Panc1 (cell line): ENCODE measurements at regions not wholly inside any gene's neighbourhood (a gene's known extent, or its start where the extent isn't known, plus 50 kb on each side); places are given as distances from the start of the nearest gene placed in this dataset.

Experiments
- ATAC-seq: fragments of 200-7000 bp; cut with Tn5 transposase; 2 replicates; pipeline ENCODE4 v1.9.1; 2020; ENCODE audit warnings: mild to moderate bottlenecking, moderate library complexity
- BruUV-seq: library from RNA; stranded (reverse); fragments of 400-500 nt; replicated peaks from 2 replicates; lab custom pipeline; 2021; lab: Mats Ljungman, UMichigan
- CTCF ChIA-PET: fragments of 300-600 bp; sonication (Branson Sonifier 250); formaldehyde crosslinking; loops from one replicate; lab custom pipeline; 2022; ENCODE audit warnings: antibody characterized with exemption; lab: Charles Lee
- POLR2A ChIA-PET: fragments of 300-600 bp; sonication (Branson Sonifier 250); formaldehyde crosslinking; loops from one replicate; lab custom pipeline; 2022; ENCODE audit warnings: antibody characterized with exemption; lab: Charles Lee
- DNase-seq: peaks from one replicate; pipeline ENCODE4 v3.0.0-alpha.2; 2010; ENCODE audit warnings: low read depth, low spot score
- H3K27ac ChIP-seq: 2 replicates; pipeline ENCODE4 v1.5.1; 2011; ENCODE audit warnings: mild to moderate bottlenecking, low read length, inconsistent platforms
- H3K27me3 ChIP-seq: fragments of 200-500 bp; sonication (Bioruptor generic); 2 replicates; pipeline ENCODE4 v1.6.0; 2014; ENCODE audit warnings: low read length, inconsistent platforms; ENCODE audit not compliant: control insufficient read depth, insufficient read depth
- H3K36me3 ChIP-seq: fragments of 200-500 bp; sonication (Bioruptor generic); 2 replicates; pipeline ENCODE4 v1.5.1; 2014; ENCODE audit warnings: inconsistent platforms, mild to moderate bottlenecking, low read length, moderate library complexity; ENCODE audit not compliant: control insufficient read depth, insufficient read depth
- H3K4me1 ChIP-seq: 2 replicates; pipeline ENCODE4 v1.5.1; 2011; ENCODE audit warnings: inconsistent platforms, mild to moderate bottlenecking, low read length, moderate library complexity; ENCODE audit not compliant: control insufficient read depth, insufficient read depth
- H3K4me3 ChIP-seq, 2 experiments: 2 replicates each; pipeline ENCODE4 v1.5.1; 2011 to 2012; ENCODE audit warnings: low read depth in 2 of 2, low read length in 2 of 2, mild to moderate bottlenecking in 2 of 2, inconsistent platforms in 1 of 2, moderate library complexity in 1 of 2
- H3K9me3 ChIP-seq: fragments of 200-500 bp; sonication (Bioruptor generic); 2 replicates; pipeline ENCODE4 v1.5.1; 2014; ENCODE audit warnings: low read depth, mild to moderate bottlenecking, inconsistent platforms, low read length, moderate library complexity; ENCODE audit not compliant: control insufficient read depth, insufficient read depth
- POLR2AphosphoS5 ChIP-seq: IDR thresholded peaks from 2 replicates; pipeline ENCODE4 v1.6.1; 2012; ENCODE audit warnings: mild to moderate bottlenecking, low read depth, low read length, moderate library complexity
- REST ChIP-seq, 2 experiments: IDR thresholded peaks; 2 replicates each; pipeline ENCODE4 v1.6.1; 2011 to 2012; ENCODE audit warnings: low read depth in 2 of 2, control low read depth in 1 of 2, low read length in 1 of 2, mild to moderate bottlenecking in 1 of 2, moderate library complexity in 1 of 2; ENCODE audit not compliant: insufficient read depth in 1 of 2
- SIN3A ChIP-seq: IDR thresholded peaks from 2 replicates; pipeline ENCODE4 v1.6.1; 2012; ENCODE audit warnings: low read depth, mild to moderate bottlenecking, low read length, moderate library complexity, borderline replicate concordance; ENCODE audit not compliant: insufficient read depth
- TCF7L2 ChIP-seq: IDR thresholded peaks from 2 replicates; pipeline ENCODE4 v1.6.1; 2011; ENCODE audit warnings: mild to moderate bottlenecking, low read depth, low read length, inconsistent platforms
- in situ Hi-C: cut with HindIII; loops from 2 replicates; pipeline ENCODE4 v1.10.0; 2016; ENCODE audit warnings: low sequenced_read_pairs, low pct_unique_long_range_greater_than_20kb
- intact Hi-C: fragments of 100-400 bp; cut with micrococcal nuclease; formaldehyde crosslinking; loops from one replicate; pipeline ENCODE4 v1.10.0; 2022; ENCODE audit not compliant: unreplicated experiment
- TF ChIP-seq, protein P1 (sequence below): fragments of 450-650 bp; IDR thresholded peaks from 2 replicates; pipeline ENCODE4 v1.5.1; 2017; ENCODE audit warnings: mild to moderate bottlenecking

GRCh38 chr7:23889566-23889965, 179.5 kb downstream of the STK31 start:
- no TSS peak for BruUV-seq
- no peak for ATAC-seq
- H3K27ac ChIP-seq, result no peak overlapping the region
- in situ Hi-C loops (no loop called here), intact Hi-C loops (no loop called here)
- POLR2A ChIA-PET, result interaction anchor here (0.6 kb wide), 1 partner anchor 303 kb away, joined by 4 read pairs; no protein-coding TSS in a partner anchor
- no peaks in the 10 kb centered on the region for H3K9me3 ChIP-seq
- no peaks in the 10 kb centered on the region for H3K4me1 ChIP-seq
- DNase-seq, result no peak
- H3K36me3 ChIP-seq, result no peaks in the 10 kb centered on the region
- CTCF ChIA-PET, result no interaction called here
- TF ChIP-seq REST (IDR thresholded peaks at IDR 0.05; ENCODE audit: insufficient read depth in 1 of 2, low read depth in 2 of 2, low read length in 1 of 2), result no peak
- no peak for TF ChIP-seq TCF7L2
- TF ChIP-seq SIN3A, result no peak
- no peak for TF ChIP-seq POLR2AphosphoS5
- TF ChIP-seq, protein P1, sequence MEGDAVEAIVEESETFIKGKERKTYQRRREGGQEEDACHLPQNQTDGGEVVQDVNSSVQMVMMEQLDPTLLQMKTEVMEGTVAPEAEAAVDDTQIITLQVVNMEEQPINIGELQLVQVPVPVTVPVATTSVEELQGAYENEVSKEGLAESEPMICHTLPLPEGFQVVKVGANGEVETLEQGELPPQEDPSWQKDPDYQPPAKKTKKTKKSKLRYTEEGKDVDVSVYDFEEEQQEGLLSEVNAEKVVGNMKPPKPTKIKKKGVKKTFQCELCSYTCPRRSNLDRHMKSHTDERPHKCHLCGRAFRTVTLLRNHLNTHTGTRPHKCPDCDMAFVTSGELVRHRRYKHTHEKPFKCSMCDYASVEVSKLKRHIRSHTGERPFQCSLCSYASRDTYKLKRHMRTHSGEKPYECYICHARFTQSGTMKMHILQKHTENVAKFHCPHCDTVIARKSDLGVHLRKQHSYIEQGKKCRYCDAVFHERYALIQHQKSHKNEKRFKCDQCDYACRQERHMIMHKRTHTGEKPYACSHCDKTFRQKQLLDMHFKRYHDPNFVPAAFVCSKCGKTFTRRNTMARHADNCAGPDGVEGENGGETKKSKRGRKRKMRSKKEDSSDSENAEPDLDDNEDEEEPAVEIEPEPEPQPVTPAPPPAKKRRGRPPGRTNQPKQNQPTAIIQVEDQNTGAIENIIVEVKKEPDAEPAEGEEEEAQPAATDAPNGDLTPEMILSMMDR, result no peak
- H3K4me3 ChIP-seq, result no peak overlapping the region
- no peaks in the 10 kb centered on the region for H3K27me3 ChIP-seq

DNA sequence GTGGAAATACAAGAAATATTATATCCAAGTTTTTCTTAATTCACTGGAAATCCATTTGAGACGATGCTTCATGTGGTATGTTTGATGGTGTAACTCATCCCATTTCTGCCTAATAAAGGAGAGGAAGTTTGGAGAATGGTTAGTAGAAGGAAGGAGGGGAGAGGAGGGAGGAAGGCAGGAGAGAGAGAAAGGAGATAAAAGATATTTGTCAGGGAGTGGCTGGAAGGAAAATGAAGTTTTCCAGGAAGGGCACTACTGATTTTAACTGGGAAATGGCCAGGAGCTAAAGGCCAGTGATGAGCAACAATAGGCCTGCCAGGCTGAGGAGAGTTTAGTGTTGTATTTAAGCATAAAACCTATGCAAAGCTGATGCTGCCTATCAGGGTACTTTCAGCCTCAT, 182.0 kb downstream of the STK31 start:
- in situ Hi-C loops, result no loop called here
- ChIA-PET CTCF (no interaction called here), POLR2A (no interaction called here)
- no peak overlapping the region for H3K4me3 ChIP-seq
- no peak overlapping the region for H3K27ac ChIP-seq
- H3K36me3 ChIP-seq, result no peaks in the 10 kb centered on the region
- DNase-seq (no peak), ATAC-seq (no peak)
- H3K9me3 ChIP-seq, result no peaks in the 10 kb centered on the region
- no peaks in the 10 kb centered on the region for H3K27me3 ChIP-seq
- no peaks in the 10 kb centered on the region for H3K4me1 ChIP-seq
- TF ChIP-seq REST (IDR thresholded peaks at IDR 0.05; ENCODE audit: insufficient read depth in 1 of 2, low read depth in 2 of 2, low read length in 1 of 2) (no peak), SIN3A (no peak)
- TF ChIP-seq, protein P1, result no peak
- intact Hi-C loops, result no loop called here
- no TSS peak for BruUV-seq
